ENCODE measurements at regions not wholly inside any gene's neighbourhood (a gene's known extent, or its start where the extent isn't known, plus 50 kb on each side); places are given as distances from the start of the nearest gene placed in this dataset.

DNA sequence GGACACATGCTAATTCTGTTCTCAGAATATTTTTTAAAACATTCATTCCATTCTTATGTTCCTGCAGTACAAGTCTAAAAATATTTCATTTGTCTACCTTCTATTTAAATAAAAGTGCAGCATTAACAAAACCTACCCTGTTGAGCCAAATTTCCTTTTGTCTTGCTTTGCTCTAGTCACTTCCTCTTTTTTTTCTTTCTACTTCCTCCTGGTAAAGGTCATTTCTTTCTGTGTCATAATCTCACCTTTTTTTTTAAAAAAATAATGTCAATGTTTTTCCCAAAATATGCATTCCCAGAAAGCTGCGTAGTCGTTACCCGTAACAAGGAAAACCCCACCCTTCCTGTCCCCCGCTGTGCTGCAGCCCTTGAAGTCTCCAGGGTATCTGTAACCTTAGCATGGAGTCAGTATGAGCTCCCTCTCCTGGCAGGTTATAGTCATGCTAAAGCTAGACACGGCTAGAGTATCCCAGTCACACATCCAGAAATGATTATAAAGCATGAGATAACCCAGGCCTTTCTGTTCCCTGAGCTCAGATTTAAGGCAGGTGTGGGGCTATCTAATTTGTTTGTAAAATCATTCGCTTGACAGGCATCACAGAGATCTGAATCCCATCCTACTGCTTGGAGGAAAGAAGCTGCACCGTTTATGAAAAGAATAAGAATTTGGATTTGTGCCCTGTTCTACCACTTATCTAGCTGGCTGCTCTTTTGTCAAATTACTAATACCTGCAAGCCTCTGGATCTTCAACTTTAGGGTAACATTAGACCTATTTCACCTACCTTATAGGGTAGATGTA is 51.1 kb upstream of the EED start:
- DNase-seq (ENCODE audit: low read depth): peak; percentile 94
- TF ChIP-seq, protein P1, sequence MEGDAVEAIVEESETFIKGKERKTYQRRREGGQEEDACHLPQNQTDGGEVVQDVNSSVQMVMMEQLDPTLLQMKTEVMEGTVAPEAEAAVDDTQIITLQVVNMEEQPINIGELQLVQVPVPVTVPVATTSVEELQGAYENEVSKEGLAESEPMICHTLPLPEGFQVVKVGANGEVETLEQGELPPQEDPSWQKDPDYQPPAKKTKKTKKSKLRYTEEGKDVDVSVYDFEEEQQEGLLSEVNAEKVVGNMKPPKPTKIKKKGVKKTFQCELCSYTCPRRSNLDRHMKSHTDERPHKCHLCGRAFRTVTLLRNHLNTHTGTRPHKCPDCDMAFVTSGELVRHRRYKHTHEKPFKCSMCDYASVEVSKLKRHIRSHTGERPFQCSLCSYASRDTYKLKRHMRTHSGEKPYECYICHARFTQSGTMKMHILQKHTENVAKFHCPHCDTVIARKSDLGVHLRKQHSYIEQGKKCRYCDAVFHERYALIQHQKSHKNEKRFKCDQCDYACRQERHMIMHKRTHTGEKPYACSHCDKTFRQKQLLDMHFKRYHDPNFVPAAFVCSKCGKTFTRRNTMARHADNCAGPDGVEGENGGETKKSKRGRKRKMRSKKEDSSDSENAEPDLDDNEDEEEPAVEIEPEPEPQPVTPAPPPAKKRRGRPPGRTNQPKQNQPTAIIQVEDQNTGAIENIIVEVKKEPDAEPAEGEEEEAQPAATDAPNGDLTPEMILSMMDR (IDR thresholded peaks at IDR 0.05; ENCODE audit: low read length, missing control alignments): peak; percentile 86
- no peak overlapping the region for H3K4me3 ChIP-seq (replicated peaks; ENCODE audit: low read depth, low read length)

DNA sequence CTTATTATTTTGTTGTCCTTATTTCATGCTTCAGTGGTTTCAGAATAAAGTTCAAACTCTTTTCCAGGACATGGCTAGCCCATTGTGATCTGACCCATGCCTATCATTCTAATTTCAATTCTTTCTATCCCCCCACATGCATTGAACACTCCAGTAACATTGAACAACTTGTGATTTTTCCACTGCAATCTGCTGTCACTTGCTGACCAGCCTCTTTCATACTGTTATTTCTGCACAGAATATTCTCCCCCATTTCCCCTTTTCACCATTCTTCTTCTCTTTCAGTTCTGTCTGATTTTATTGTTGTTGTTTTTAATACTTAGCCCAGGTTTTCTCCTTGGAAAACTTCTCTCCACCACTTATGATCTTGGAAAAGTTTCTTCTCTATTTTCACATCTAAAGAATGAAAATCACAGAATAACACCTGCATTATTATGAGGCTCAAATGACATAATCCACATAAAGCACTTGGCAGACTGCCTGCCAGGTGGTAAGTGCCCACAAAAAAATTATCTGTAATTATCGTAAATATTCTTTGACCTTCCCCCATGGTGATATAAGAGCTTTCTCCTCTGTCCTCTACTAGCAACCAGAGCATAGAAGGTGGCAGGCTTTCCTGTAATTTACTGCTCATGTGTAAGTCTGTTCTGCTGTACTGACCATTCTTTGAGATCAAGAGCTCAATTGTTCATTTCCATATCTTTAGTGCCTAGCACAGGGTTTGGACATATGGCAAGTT is 51.9 kb upstream of the EED start:
- TF ChIP-seq, protein P1 (IDR thresholded peaks at IDR 0.05; ENCODE audit: low read length, missing control alignments): no peak

DNA sequence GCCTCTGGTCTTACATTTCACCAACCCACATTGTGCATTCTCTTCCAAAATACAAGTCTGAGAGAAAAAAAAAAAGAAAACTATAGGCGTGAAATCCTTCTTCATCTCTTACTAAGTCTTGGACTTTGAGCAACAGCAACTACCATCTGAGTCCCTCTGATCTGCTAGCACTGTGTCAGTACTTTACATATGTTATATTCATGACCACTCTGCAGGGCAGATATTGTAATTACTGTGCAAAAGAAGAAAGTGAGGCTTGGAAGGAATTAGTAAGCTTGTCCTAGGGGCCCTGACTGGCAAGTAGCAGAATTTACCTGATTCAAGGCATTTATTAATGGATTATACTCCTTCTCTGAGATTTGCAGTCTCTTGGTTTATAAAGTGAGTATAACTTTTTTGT is 52.7 kb upstream of the EED start:
- TF ChIP-seq, protein P1 (IDR thresholded peaks at IDR 0.05; ENCODE audit: low read length, missing control alignments): no peak
- H3K4me3 ChIP-seq (replicated peaks; ENCODE audit: low read depth, low read length): no peak overlapping the region
- no peak for DNase-seq (ENCODE audit: low read depth)

More for the DNA sequence above, 51.9 kb upstream of the EED start:
- no peak overlapping the region for H3K4me3 ChIP-seq (replicated peaks; ENCODE audit: low read depth, low read length)
- DNase-seq (ENCODE audit: low read depth): no peak

DNA sequence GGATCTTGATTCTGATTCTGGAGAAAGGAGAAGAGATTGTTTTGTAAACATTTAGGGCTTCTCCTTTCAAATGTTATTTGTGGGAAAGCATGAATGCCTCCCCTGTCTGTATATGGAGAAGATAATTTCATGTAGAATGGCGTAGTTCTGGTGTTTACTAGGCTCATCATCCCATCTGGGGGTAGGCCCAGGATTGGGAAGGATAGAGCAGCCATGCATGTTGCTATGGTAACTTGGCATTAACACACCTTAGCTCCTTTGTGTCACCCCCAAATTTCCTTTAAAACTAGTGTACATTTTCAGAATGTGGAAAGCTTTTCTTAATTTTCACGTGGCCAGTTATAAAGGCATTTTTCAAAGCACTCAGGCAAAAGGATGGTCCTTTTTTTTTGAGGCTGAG is 57.5 kb upstream of the EED start:
- no peak overlapping the region for H3K4me3 ChIP-seq (replicated peaks; ENCODE audit: low read depth, low read length)
- TF ChIP-seq, protein P1 (IDR thresholded peaks at IDR 0.05; ENCODE audit: low read length, missing control alignments): no peak
- no peak for DNase-seq (ENCODE audit: low read depth)

DNA sequence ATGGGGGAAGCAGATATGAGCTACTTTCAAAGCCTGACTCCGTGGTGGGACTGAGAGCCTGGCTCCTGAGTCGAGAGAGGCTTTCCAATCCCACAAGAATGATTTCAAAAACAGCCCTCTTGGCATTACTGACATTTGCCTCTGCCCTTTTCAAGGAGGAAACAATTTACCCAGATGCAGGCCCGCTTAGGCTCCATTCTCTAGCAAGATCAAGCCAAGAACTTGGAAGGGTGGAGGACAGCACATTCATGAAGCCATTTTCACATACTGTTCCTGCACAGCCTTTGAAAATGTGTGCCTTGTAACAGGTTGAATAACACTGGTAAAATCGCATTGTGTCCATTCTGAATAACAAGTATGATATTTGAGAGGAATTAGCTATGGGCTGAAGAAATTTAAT is 58.2 kb upstream of the EED start:
- TF ChIP-seq, protein P1 (IDR thresholded peaks at IDR 0.05; ENCODE audit: low read length, missing control alignments): no peak
- no peak overlapping the region for H3K4me3 ChIP-seq (replicated peaks; ENCODE audit: low read depth, low read length)
- no peak for DNase-seq (ENCODE audit: low read depth)

DNA sequence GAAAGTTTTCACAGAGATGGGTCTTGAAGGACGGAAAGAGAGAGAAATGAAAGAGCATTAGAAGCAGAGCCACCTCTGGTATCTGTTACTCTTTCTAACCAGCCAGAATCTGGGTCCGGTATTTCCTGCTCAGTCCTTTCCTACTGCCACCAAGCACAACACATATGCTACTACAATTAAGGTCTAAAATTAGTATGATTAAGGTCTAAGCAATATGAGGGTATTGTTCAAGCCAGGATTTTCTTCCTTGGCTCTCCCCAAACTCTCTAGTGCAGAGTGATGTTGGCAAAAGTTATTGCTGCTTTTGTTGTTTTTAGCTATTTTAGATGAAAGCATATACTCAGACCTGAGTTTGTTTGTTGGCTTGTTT is 59.2 kb upstream of the EED start:
- no peak for DNase-seq (ENCODE audit: low read depth)
- H3K4me3 ChIP-seq (replicated peaks; ENCODE audit: low read depth, low read length): no peak overlapping the region
- TF ChIP-seq, protein P1 (IDR thresholded peaks at IDR 0.05; ENCODE audit: low read length, missing control alignments): no peak

Data from fibroblast of pulmonary artery (primary cell).